GM19324 (cell line): ENCODE measurements at regions not wholly inside any gene's neighbourhood (a gene's known extent, or its start where the extent isn't known, plus 50 kb on each side); places are given as distances from the start of the nearest gene placed in this dataset.

ENCODE experiments used
- ATAC-seq: cut with Tn5 transposase; IDR thresholded peaks from one replicate; pipeline ENCODE4 v1.9.1; 2021; ENCODE audit warnings: mild to moderate bottlenecking, moderate library complexity; ENCODE audit not compliant: unreplicated experiment, low FRiP score

DNA sequence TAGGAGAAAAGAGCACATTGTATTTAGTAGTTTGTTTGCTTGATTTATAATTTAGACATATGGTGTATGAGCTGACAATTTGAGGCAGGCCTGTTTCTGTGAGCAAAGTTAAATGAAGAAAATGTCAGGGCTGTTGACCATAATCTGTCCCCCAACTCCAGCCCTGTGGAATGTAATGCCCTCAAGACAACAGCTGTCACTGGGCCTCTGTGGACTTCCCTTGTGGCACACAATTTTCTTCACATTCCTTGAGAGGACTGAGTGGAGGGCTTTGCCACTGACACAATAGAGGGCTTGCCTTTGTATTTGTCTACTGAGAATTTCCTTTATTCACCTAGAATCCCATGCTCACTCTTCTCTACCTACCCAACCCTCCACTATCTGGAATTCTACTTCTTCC, 141.2 kb upstream of the CD180 start:
- ATAC-seq, result no peak

DNA sequence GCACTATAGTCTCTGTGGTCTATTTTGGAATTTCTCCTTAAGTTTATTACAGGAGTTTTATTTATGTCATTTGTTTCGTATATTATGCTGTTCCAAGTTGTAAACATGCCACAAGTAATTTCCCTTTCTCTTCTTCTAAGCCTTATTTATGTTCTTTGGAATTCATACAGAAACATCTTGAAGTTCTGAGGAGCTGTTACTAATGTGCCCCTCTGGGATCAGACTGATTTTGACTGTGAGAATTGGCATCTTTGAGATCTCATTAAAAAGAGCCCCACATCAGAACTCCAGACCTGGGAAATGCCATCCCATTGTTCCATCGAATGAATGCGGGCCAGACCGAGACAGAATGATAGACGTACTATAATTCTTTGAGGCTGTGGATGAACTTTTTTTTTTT, 138.8 kb upstream of the CD180 start:
- ATAC-seq, result no peak

- no peak for ATAC-seq
These were observed 137.8 kb upstream of the CD180 start for GRCh38 chr5:67334373-67334772.

- no peak for ATAC-seq
These were observed 136.6 kb upstream of the CD180 start for GRCh38 chr5:67333171-67333570.

- no peak for ATAC-seq
These were observed 134.8 kb upstream of the CD180 start for GRCh38 chr5:67331296-67331925.

GRCh38 chr5:67319935-67320725, 123.5 kb upstream of the CD180 start:
- no peak for ATAC-seq

DNA sequence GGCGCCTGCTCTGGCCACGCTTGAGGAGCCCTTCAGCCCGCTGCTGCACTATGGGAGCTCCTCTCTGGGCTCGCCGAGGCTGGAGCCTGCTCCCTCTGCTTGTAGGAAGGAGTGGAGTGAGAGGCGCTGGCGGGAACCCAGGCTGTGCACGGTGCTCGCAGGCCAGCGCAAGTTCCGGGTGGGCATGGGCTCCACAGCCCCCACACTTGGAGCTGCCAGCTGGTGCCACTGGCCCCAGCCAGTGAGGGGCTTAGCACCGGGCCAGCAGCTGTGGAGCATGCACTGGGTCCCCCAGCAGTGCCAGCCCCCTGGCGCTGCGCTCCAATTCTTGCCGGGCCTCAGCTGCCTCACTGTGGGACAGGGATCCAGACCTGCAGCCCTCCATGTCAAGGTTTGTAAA, 122.1 kb upstream of the CD180 start:
- no peak for ATAC-seq

GRCh38 chr5:67317603-67318002, 121.0 kb upstream of the CD180 start:
- ATAC-seq, result no peak

- no peak for ATAC-seq
These were observed 120.1 kb upstream of the CD180 start for GRCh38 chr5:67316695-67317094.

DNA sequence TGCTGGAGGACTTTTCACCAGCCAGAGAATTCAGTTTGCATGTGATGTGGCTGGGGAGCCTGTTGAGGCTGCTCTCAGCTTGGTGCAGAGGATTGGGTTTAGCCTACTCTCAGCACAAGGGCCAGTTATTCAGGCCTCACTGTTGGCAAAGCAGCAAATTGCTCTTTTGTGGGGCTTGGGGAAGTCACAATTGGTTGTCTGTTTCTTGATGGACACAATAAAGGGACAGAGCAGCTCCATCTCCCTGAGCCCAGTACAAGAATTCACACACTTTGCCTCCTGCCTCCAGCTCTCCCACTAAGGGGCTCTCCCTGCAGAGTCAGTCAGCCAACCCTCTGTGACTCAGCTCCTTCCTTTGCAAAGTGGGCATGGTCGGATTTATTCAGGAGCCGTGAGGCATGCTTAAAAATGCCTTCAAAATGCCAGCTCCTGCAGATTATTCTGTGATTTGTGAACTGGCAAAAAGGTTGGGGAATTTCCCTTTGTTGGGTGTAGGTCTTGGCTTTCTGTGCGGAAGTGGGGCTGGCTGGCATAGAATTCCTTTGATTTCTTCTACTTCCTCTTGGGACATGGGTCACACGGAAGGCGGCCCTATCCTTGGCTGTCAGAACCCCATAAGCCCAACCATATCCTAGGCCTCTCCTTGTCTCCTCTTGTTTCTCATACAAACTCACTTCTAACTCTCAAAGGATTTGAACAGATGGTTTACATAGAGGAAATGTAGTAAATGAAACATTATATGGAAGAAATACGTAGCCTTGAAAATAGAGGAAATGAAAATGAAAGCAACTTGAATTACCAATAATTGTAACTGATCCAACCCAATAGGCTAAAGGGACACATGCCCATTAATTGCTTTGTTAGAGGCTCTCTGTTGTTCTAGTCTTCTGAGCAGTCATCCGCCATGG, 118.7 kb upstream of the CD180 start:
- ATAC-seq, result no peak

GRCh38 chr5:67311701-67312100, 115.1 kb upstream of the CD180 start:
- no peak for ATAC-seq

DNA sequence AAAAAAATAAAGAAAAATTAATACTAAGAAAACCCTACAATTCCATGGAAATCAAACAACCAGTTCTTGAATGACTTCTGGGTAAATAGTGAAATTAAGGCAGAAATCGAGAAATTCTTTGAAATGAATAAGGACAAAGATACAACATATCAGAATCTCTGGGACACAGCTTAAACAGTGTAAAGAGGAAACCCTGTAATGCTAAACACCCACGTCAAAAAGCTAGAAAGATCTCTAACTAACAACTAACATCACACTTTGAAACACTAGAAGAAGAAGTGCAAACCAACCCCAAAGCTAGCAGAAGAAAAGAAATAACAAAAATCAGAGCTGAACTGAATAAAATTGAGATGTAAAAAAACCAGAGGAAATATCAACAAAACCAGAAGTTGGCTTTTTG, 114.6 kb upstream of the CD180 start:
- no peak for ATAC-seq

DNA sequence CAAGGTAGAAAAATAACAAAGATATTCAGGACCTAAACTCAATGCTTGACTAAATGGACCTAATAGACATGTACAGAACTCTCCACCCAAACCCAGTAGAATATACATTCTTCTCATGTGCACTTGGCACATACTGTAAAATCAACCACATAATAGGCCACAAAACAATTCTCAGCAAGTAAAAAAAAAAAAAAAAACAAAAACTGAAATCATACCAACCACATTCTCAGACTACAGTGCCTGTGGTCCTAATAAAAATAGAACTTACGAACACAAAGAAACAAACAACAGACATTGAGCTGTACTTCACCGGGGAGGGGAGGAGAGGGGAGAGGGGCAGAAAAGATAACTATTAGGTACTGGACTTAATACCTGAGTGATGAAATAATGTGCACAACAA, 114.1 kb upstream of the CD180 start:
- no peak for ATAC-seq

DNA sequence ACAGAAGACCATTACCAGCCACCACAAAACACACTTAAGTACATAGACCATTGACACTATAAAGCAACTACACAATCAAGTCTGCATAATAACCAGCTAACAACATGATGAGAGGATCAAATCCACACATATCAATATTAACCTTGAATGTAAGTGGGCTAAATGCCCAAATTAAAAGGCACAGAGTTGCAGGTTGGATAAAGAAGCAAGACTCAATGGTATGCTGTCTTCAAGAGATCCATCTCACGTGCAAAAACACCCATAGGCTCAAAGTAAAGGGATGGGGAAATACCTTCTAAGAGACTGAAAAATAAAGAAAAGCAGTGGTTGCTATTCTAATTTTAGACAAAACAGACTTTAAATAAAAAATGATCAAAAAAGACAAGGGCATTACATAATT, 113.6 kb upstream of the CD180 start:
- no peak for ATAC-seq

GRCh38 chr5:67308988-67309688, 112.5 kb upstream of the CD180 start:
- ATAC-seq, result no peak

DNA sequence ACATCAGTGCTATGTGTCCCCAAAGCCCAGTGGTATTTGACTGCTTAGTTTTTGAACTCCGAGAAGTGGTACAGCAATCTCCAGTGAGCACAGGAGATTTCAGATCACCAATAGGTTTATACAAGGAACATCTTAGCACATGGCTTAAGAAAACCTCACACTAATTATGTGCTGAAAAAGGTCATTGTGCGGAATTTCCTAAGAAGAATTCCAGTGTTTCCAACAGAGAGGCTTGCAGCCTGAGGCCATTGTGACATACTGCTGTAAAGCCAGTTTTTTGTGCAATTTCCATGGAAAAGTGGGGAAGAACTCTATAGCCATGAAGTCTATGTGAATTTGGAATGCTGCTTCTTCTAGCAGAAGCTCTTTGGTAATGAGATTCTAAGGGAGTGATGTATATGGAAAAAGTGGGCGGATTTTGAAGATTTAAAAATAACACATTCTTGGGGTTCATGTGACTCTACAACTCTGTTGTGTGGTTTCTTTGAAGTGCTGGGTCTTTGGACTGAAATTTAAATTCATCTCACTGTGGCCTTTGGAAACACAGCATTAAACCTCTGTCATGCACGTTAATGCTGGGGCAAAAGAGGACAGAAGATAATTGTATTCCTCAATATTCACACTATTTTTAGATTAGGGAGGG, 110.5 kb upstream of the CD180 start:
- ATAC-seq, result no peak

DNA sequence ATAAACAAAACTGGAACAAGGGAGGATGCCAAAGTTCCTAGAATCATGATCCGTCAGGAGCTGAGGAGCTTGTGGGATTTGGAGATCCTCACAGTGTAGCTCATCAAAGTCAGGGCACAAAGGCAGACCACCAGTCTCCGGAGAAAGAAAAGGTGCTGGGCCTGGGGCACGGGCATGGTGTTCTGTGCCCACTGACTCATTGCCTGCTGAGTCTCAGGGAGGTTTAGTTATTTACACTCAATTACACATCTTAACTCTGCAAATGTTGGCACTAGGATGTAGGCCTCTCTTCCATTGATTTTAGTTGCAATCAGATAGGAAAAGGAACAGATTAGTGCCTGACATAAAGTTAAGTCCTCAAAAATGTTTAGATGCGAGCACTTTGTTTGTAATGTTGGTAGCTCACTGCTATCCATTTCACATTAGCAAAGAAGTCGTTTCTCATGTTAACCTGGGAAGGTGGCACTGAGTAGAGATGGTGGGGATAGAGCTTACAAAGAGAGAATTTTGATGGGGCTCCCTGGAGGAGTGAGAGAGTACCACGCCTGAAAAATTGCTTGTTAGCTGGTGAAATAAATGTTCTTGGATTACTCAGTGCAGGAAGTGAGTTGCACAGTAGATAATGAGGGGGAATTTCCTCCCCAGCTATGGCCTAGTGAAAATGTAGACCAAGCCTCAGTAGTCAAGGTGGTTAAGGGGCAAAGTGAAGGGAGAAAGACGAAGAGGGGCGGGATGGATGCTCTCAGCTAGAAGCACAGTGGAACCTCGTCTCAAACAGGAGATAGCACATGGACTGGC, 109.5 kb upstream of the CD180 start:
- ATAC-seq, result no peak

DNA sequence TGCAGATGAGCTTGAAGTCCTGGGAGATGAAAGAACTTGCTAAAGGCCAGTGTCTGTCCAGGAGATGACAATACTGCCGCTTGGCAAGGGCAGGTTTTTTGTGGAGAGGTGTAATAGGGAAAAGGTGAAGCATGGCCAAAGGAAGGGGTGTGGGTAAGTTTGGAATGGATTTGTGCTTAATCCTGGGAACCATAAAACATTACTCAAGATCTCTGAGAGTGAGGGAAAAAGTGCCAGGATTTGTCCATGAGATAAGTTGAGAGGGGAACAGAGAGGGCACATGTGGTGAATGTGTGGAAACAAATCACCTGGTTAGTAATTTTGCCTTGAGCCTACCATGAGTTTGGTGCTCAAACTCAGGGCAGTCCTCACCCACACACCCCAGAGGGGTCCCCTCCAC, 108.8 kb upstream of the CD180 start:
- ATAC-seq, result no peak

GRCh38 chr5:67303356-67303755, 106.8 kb upstream of the CD180 start:
- no peak for ATAC-seq
